SK-N-SH (cell line): ENCODE measurements at regions not wholly inside any gene's neighbourhood (a gene's known extent, or its start where the extent isn't known, plus 50 kb on each side); places are given as distances from the start of the nearest gene placed in this dataset.

Experiments used
- CTCF ChIA-PET: fragments of 300-600, 350-600 bp; formaldehyde crosslinking; extraction: SDS; loops from one replicate; lab custom pipeline; 2021; lab: Yijun Ruan, JAX
- POLR2A ChIA-PET: fragments of 350-600 bp; sonication (Branson Sonifier 250); formaldehyde crosslinking; extraction: SDS; loops from one replicate; lab custom pipeline; 2020; ENCODE audit warnings: antibody characterized with exemption, inconsistent platforms; lab: Yijun Ruan, JAX
- DNase-seq: peaks from one replicate; pipeline ENCODE4 v3.0.0; 2012
- H2AFZ ChIP-seq: fragments of 200-600 bp; sonication (generic); 2 replicates; pipeline ENCODE4 v1.8.1; 2016; ENCODE audit warnings: antibody characterized with exemption, mild to moderate bottlenecking, low read depth
- H3F3A ChIP-seq: fragments of 200-600 bp; sonication (generic); replicated peaks from 2 replicates; pipeline ENCODE3; 2016; ENCODE audit warnings: antibody characterized with exemption, mild to moderate bottlenecking; ENCODE audit not compliant: insufficient read depth
- H3K27ac ChIP-seq, 2 experiments: fragments of 200-500 bp in 1 of 2; fragments of 200-600 bp in 1 of 2; sonication (Bioruptor generic) in 1 of 2; sonication (generic), shearing (Covaris generic) in 1 of 2; 2 replicates each; pipeline versions ENCODE4 v1.5.1 to v1.6.1; 2014 to 2016; ENCODE audit warnings: low read depth in 2 of 2, inconsistent platforms in 1 of 2, low read length in 1 of 2, mild to moderate bottlenecking in 1 of 2, mixed read lengths in 1 of 2
- H3K27me3 ChIP-seq: fragments of 200-600 bp; sonication (generic), shearing (Covaris generic); 2 replicates; pipeline ENCODE4 v1.6.1; 2016; ENCODE audit warnings: mixed run types; ENCODE audit not compliant: insufficient read depth
- H3K36me3 ChIP-seq, 2 experiments: fragments of 200-500 bp in 1 of 2; fragments of 200-600 bp in 1 of 2; sonication (Bioruptor generic) in 1 of 2; sonication (generic) in 1 of 2; replicated peaks in 1 of 2; 2 replicates each; pipeline versions ENCODE3 to v1.5.1; 2014 to 2016; ENCODE audit warnings: low read length in 1 of 2, mild to moderate bottlenecking in 1 of 2; ENCODE audit not compliant: insufficient read depth in 2 of 2, control insufficient read depth in 1 of 2
- H3K4me1 ChIP-seq, 2 experiments: fragments of 200-500 bp in 1 of 2; fragments of 200-600 bp in 1 of 2; sonication (Bioruptor generic) in 1 of 2; sonication (generic), shearing (Covaris generic) in 1 of 2; 2 replicates each; pipeline versions ENCODE4 v1.5.1 to v1.6.1; 2014 to 2016; ENCODE audit warnings: low read depth in 1 of 2, low read length in 1 of 2, mixed run types in 1 of 2; ENCODE audit not compliant: insufficient read depth in 2 of 2, control insufficient read depth in 1 of 2
- H3K4me2 ChIP-seq: fragments of 200-600 bp; sonication (generic), shearing (Covaris generic); 2 replicates; pipeline ENCODE4 v1.6.1; 2017; ENCODE audit warnings: mixed run types
- H3K4me3 ChIP-seq, 2 experiments: fragments of 200-500 bp in 1 of 2; fragments of 200-600 bp in 1 of 2; sonication (Bioruptor generic) in 1 of 2; sonication (generic), shearing (Covaris generic) in 1 of 2; 2 replicates each; pipeline versions ENCODE4 v1.5.1 to v1.8.1; 2014 to 2016; ENCODE audit warnings: low read depth in 2 of 2, inconsistent platforms in 1 of 2, low read length in 1 of 2, mild to moderate bottlenecking in 1 of 2, mixed read lengths in 1 of 2, moderate library complexity in 1 of 2
- H3K79me2 ChIP-seq: fragments of 200-600 bp; sonication (generic); 2 replicates; pipeline ENCODE4 v1.8.1; 2017; ENCODE audit warnings: mild to moderate bottlenecking; ENCODE audit not compliant: insufficient read depth
- H3K9ac ChIP-seq: fragments of 200-600 bp; sonication (generic); 2 replicates; pipeline ENCODE4 v1.6.1; 2017; ENCODE audit warnings: mixed run types
- H3K9me2 ChIP-seq: fragments of 200-600 bp; sonication (generic); 2 replicates; pipeline ENCODE4 v1.6.1; 2017; ENCODE audit warnings: mixed run types
- H3K9me3 ChIP-seq: fragments of 200-600 bp; sonication (generic); 2 replicates; pipeline ENCODE4 v1.6.1; 2017; ENCODE audit warnings: mixed run types, mild to moderate bottlenecking, moderate library complexity
- H4K20me1 ChIP-seq: fragments of 200-600 bp; sonication (generic); 2 replicates; pipeline ENCODE4 v1.6.1; 2017; ENCODE audit warnings: mild to moderate bottlenecking, mixed run types; ENCODE audit not compliant: insufficient read depth
- ELF1 ChIP-seq: IDR thresholded peaks from 2 replicates; pipeline ENCODE4 v1.4.0; 2012
- EP300 ChIP-seq, 2 experiments: IDR thresholded peaks; 2 replicates each; pipeline versions ENCODE4 v1.4.0 to v1.6.1; 2012; ENCODE audit warnings: borderline replicate concordance in 1 of 2, low read depth in 1 of 2, low read length in 1 of 2
- FOXJ3 ChIP-seq: sonication (generic); formaldehyde crosslinking; IDR thresholded peaks from 2 replicates; pipeline ENCODE4 v1.5.1; 2020; ENCODE audit warnings: mild to moderate bottlenecking, missing genetic modification reagents
- GABPA ChIP-seq: IDR thresholded peaks from 2 replicates; pipeline ENCODE4 v1.4.0; 2012; ENCODE audit warnings: low read depth, mild to moderate bottlenecking
- MEF2A ChIP-seq: IDR thresholded peaks from 2 replicates; pipeline ENCODE4 v1.4.0; 2012; ENCODE audit warnings: low read depth, borderline replicate concordance
- NFIC ChIP-seq: IDR thresholded peaks from 2 replicates; pipeline ENCODE4 v1.4.0; 2012; ENCODE audit warnings: borderline replicate concordance
- NRF1 ChIP-seq: IDR thresholded peaks from 2 replicates; pipeline ENCODE4 v1.6.1; 2012; ENCODE audit warnings: low read depth, mild to moderate bottlenecking, low read length
- POLR2AphosphoS5 ChIP-seq: IDR thresholded peaks from 2 replicates; pipeline ENCODE4 v1.6.1; 2012; ENCODE audit warnings: low read depth, low read length
- RCOR1 ChIP-seq: fragments of 150-350 bp; IDR thresholded peaks from 2 replicates; pipeline ENCODE4 v1.6.1; 2017; ENCODE audit warnings: antibody characterized with exemption, low read length
- REST ChIP-seq: IDR thresholded peaks from 2 replicates; pipeline ENCODE4 v1.6.1; 2012; ENCODE audit warnings: mild to moderate bottlenecking, low read depth, low read length, moderate library complexity
- RFX5 ChIP-seq: IDR thresholded peaks from 2 replicates; pipeline ENCODE4 v1.6.1; 2012; ENCODE audit warnings: mild to moderate bottlenecking, improper control_type of control experiment, low read length
- SIN3A ChIP-seq: IDR thresholded peaks from 2 replicates; pipeline ENCODE4 v1.6.1; 2012; ENCODE audit warnings: low read depth, mild to moderate bottlenecking, low read length, moderate library complexity, borderline replicate concordance
- TCF12 ChIP-seq: IDR thresholded peaks from 2 replicates; pipeline ENCODE4 v1.4.0; 2012
- USF1 ChIP-seq: IDR thresholded peaks from 2 replicates; pipeline ENCODE4 v1.4.0; 2012; ENCODE audit warnings: low read depth, borderline replicate concordance
- YY1 ChIP-seq: IDR thresholded peaks from 2 replicates; pipeline ENCODE4 v1.4.0; 2012; ENCODE audit warnings: low read depth, mild to moderate bottlenecking
- WGBS: methylation state at CpG from one replicate; pipeline ENCODE4 v1.1.6; 2017; ENCODE audit warnings: low lambda C conversion rate; 5-methylcytosine and 5-hydroxymethylcytosine counted together
- TF ChIP-seq, protein P1 (sequence below): fragments of 200-600 bp; sonication (generic); IDR thresholded peaks from 2 replicates; pipeline ENCODE4 v1.6.1; 2017; ENCODE audit warnings: antibody characterized with exemption, mild to moderate bottlenecking, moderate library complexity
- TF ChIP-seq, protein P2 (sequence below): fragments of 150-350 bp; IDR thresholded peaks from 2 replicates; pipeline ENCODE4 v1.6.1; 2017; ENCODE audit warnings: antibody characterized with exemption, low read length, low read depth, borderline replicate concordance
- TF ChIP-seq, protein P3 (sequence below): fragments of 150-350 bp; IDR thresholded peaks from 2 replicates; pipeline ENCODE4 v1.6.1; 2016; ENCODE audit warnings: mild to moderate bottlenecking, low read depth, low read length

DNA sequence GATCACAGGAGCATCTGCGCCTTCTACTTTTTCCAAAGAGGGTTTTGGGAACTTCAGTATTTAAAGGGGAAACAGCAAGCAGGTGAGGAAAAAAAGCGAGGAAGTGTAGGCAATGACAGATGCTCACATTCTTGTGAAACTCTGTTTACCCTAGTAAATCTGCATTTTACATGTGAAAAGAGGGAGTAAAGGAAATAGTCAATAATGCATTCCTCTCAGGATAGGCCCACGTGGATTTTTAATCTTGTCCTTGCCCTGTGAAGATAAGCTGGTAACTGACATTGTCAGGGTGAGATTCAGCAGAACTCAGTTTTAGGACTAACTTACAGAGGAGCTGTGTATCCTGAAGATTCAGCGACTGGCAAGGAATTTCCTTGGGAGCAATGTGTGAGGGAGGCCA, 1119.2 kb upstream of the TMEM132C start (continued):
- TF ChIP-seq USF1: no peak
- no peak for TF ChIP-seq SIN3A

- Histone ChIP-seq H3K4me2 (no peak overlapping the region), H3F3A (no peaks in the 10 kb centered on the region), H3K4me3 (no peak overlapping the region), H3K9me3 (no peaks in the 10 kb centered on the region), H3K27me3 (no peaks in the 10 kb centered on the region), H3K79me2 (no peaks in the 10 kb centered on the region), H3K9me2 (no peaks in the 10 kb centered on the region), H2AFZ (no peak overlapping the region), H3K9ac (no peak overlapping the region), H3K27ac (no peak overlapping the region), H3K4me1 (peaks cover 0 to 3% of the 10 kb centered on the region in 2 experiments; a peak in 1 of 4 replicates), H4K20me1 (no peaks in the 10 kb centered on the region), H3K36me3 (no peaks in the 10 kb centered on the region)
- DNase-seq: no peak
- WGBS: 62% methylated on average over 1 of the region's 1 CpG
- TF ChIP-seq RCOR1: no peak
- no peak for TF ChIP-seq REST
- no peak for TF ChIP-seq RFX5
- TF ChIP-seq MEF2A: no peak
- TF ChIP-seq ELF1: no peak
- no peak for TF ChIP-seq POLR2AphosphoS5
- no peak for TF ChIP-seq TCF12
- TF ChIP-seq, protein P1, sequence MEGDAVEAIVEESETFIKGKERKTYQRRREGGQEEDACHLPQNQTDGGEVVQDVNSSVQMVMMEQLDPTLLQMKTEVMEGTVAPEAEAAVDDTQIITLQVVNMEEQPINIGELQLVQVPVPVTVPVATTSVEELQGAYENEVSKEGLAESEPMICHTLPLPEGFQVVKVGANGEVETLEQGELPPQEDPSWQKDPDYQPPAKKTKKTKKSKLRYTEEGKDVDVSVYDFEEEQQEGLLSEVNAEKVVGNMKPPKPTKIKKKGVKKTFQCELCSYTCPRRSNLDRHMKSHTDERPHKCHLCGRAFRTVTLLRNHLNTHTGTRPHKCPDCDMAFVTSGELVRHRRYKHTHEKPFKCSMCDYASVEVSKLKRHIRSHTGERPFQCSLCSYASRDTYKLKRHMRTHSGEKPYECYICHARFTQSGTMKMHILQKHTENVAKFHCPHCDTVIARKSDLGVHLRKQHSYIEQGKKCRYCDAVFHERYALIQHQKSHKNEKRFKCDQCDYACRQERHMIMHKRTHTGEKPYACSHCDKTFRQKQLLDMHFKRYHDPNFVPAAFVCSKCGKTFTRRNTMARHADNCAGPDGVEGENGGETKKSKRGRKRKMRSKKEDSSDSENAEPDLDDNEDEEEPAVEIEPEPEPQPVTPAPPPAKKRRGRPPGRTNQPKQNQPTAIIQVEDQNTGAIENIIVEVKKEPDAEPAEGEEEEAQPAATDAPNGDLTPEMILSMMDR: no peak
- TF ChIP-seq, protein P2, sequence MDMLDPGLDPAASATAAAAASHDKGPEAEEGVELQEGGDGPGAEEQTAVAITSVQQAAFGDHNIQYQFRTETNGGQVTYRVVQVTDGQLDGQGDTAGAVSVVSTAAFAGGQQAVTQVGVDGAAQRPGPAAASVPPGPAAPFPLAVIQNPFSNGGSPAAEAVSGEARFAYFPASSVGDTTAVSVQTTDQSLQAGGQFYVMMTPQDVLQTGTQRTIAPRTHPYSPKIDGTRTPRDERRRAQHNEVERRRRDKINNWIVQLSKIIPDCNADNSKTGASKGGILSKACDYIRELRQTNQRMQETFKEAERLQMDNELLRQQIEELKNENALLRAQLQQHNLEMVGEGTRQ: no peak
- TF ChIP-seq FOXJ3 (CRISPR knock-in tag): no peak
- TF ChIP-seq, protein P3, sequence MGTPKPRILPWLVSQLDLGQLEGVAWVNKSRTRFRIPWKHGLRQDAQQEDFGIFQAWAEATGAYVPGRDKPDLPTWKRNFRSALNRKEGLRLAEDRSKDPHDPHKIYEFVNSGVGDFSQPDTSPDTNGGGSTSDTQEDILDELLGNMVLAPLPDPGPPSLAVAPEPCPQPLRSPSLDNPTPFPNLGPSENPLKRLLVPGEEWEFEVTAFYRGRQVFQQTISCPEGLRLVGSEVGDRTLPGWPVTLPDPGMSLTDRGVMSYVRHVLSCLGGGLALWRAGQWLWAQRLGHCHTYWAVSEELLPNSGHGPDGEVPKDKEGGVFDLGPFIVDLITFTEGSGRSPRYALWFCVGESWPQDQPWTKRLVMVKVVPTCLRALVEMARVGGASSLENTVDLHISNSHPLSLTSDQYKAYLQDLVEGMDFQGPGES: no peak
- no peak for TF ChIP-seq YY1
- TF ChIP-seq GABPA: no peak
- no peak for TF ChIP-seq NFIC
- TF ChIP-seq EP300 (IDR thresholded peaks at IDR 0.05; ENCODE audit: borderline replicate concordance in 1 of 2, low read depth in 1 of 2, low read length in 1 of 2): no peak
- TF ChIP-seq NRF1: no peak
- ChIA-PET POLR2A (no interaction called here), CTCF (no interaction called here)
Observed at GRCh38 chr12:127148318-127148717, 1118.7 kb upstream of the TMEM132C start.
